ENCODE measurements at regions not wholly inside any gene's neighbourhood (a gene's known extent, or its start where the extent isn't known, plus 50 kb on each side); places are given as distances from the start of the nearest gene placed in this dataset.
"Not testable (repeated sequence)": the region's sequence is repeated elsewhere in the genome, so short reads cannot be mapped to it uniquely, and the experiment has no call there.

DNA sequence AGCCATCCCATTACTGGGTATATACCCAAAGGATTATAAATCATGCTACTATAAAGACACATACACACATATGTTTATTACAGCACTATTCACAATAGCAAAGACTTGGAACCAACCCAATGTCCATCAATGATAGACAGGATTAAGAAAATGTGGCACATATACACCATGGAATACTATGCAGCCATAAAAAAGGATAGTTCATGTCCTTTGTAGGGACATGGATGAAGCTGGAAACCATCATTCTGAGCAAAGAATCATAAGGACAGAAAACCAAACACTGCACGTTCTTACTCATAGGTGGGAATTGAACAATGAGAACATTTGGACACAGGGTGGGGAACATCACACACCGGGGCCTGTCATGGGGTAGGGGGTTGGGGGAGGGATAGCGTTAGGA is 60.3 kb upstream of the NMU start:
- not testable (repeated sequence) for DNase-seq (ENCODE audit: low spot score)

DNA sequence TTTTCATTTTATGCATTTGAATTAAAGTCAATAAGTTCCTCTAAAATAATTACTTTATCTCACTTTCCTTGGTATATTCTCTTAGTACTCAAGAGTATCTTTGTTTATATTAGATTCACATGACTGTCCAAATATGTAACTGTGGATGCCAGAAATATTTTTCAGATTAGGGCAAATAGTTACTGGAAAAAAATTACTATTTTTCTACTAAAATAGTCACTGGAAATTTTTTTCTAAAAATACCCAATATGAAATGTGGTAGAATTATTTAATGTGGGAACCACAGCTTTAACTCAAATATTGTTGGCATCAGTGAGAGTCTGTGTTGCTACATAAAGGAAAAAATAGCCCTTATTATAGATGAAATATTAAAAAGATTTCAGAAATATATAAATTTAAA is 70.4 kb upstream of the NMU start:
- DNase-seq (ENCODE audit: low spot score): no peak

DNA sequence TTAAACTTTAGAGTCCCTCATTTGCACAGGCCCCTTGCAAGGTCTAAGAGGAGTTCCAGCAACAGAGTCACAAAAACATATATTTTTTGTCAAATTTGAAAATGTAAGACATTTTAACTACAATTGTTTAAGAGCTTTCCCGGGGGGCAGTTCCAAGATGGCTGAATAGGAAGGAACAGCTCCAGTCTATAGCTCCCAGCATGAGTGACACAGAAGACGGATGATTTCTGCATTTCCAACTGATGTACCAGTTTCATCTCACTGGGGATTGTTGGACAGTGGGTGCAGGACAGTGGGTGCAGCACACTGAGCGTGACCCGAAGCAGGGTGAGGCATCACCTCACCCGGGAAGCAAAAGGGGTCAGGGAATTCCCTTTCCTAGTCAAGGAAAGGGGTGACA is 71.4 kb upstream of the NMU start:
- no peak for DNase-seq (ENCODE audit: low spot score)

DNA sequence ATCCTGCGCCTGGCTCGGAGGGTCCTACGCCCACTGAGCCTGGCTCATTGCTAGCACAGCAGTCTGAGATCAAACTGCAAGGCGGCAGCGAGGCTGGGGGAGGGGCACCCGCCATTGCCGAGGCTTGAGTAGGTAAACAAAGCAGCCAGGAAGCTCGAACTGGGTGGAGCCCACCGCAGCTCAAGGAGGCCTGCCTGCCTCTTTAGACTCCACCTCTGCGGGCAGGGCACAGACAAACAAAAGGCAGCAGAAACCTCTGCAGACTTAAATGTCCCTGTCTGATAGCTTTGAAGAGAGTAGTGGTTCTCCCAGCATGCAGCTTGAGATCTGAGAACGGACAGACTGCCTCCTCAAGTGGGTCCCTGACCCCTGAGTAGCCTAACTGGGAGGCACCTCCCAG is 71.9 kb upstream of the NMU start:
- not testable (repeated sequence) for DNase-seq (ENCODE audit: low spot score)

DNA sequence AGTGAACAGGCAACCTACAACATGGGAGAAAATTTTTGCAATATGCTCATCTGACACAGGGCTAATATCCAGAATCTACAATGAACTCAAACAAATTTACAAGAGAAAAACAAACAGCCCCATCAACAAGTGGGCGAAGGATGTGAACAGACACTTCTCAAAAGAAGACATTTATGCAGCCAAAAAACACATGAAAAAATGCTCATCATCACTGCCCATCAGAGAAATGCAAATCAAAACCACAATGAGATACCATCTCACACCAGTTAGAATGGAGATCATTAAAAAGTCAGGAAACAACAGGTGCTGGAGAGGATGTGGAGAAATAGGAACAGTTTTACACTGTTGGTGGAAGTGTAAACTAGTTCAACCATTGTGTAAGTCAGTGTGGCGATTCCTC is 76.7 kb upstream of the NMU start:
- DNase-seq (ENCODE audit: low spot score): not testable (repeated sequence)

DNA sequence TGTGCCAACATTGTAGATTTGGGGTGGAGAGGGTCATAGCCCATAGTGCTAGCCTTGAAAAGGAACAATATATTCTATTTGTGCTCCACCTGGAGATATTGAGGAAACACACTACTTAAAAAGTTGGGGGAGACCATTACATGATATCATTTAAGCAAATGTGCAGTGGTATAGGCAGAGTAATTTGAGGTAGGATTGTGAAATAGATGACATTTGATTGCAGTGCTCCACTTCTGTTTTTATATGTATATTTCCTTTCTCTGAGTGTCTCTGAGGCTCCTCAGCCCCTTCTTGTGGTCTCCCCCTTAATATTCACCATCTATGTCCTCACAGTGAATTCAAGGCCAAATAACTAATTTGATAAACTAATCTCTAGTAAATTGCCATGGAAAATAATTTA is 85.6 kb upstream of the NMU start:
- no peak for DNase-seq (ENCODE audit: low spot score)

DNA sequence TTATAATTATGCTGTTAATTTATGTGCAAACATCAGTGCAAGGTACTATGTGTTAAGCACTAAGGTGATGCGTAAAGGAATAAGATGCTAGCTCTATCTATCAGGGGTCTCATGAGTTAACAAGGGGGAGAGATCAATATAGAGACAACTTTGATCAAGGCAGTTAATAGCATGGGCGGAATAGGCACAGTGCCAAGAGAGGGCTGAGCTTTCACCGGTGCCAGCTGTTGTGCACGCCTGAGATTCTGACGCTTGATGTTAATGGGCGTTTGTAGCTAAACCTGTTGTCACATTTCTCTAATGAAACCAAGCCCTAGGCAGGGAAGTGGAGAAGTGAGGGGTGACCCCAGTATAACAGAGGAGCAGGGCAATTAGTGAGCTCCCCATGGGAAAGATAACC is 86.0 kb upstream of the NMU start:
- no peak for DNase-seq (ENCODE audit: low spot score)

DNA sequence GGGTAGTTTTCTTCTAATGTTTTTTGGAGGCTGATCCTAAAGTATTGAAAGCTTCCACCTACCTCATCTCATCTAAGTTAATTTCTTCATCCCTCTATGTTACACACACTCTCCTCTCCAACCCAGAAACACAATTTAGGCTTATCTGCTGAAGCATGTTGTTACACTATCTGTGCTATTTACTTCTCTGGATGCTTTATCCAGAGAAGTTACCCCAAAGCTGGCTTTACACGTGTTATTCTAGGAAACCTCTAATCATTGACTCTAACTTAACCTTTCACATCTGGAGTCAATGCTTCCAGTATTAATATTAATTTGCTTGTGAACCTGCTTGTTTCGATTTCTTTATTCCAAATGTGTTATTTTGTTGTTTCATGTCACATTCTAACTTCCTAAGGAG is 87.3 kb upstream of the NMU start:
- no peak for DNase-seq (ENCODE audit: low spot score)

DNA sequence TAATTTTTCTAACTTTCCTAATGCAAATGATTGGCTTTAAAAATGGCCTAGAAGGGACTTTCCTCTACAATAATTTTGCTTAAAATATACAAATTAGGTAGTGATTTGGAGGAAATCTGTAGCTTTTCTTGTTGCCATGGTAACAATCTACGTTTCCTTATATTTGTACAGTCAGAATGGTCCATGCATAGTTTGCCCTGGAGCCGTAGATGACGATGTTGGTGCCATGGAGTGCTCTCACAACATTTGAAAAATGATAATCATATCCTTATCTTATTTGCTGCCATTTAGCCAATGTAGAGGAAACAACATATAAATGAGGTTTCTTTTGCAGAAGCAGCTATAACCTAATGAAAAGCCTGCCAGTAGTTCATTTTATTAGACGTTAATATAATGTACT is 89.0 kb upstream of the NMU start:
- DNase-seq (ENCODE audit: low spot score): no peak

DNA sequence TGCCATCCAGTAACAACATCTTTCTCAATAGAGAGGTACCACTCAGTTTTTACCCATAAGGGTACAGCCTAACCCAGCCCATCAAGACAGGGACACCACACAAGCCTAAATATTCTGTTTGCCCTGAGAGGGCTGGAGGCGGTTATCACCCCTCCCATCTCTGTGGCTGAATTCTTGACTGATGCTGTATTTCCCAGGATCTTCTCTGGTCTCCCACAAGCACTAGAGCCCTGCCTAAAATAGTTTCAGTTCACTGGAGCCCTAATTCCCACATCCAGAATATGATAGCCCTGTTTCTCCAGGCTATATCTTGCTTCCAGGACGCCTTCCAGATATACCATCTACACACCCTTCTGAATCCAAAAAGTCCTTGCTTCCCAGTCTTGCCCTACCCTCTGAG is 91.6 kb upstream of the NMU start:
- DNase-seq (ENCODE audit: low spot score): peak; percentile 16

DNA sequence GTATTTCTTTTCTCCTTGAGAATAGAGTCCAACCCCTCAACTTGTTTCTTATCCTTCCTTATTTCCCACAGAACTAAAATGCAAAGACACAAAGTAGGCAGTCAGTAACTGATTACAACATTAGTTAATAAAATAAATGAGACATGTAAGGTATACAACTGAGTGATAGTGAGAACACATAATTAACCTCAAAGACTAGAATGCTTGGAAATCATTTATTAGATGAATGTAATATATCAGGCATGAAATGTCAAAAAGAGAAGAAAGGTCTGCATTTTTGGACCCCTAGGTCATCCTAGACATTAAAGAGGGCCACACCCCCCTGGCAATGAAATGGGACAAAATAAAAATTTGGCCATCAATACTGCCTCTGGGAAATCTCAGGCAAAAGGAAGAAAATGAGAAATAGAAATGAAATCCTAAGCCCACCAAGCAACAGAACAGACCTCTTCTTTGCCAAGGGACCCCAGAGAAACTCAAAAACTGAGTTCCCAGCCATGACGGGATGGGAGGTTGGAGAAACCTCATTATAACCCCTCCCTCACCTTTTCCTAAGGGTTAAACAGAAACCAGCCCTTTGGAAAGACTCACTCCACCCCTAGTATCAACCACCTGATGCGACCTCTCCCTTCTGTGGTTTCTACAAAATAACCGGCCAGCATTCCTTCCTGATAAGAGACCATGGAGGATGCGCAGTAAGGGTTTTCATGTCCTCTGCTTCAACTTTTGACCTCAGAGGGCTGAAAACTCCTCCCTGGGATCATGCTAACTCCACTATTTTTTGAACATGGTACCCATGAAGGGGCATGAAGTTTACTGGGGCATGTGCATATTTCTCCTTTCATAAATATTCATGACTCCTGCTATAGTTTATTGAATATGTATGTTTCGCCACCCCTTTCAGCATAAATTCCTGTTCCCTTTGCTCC is 90.0 kb upstream of the EXOC1L start:
- DNase-seq (ENCODE audit: low spot score): no peak

DNA sequence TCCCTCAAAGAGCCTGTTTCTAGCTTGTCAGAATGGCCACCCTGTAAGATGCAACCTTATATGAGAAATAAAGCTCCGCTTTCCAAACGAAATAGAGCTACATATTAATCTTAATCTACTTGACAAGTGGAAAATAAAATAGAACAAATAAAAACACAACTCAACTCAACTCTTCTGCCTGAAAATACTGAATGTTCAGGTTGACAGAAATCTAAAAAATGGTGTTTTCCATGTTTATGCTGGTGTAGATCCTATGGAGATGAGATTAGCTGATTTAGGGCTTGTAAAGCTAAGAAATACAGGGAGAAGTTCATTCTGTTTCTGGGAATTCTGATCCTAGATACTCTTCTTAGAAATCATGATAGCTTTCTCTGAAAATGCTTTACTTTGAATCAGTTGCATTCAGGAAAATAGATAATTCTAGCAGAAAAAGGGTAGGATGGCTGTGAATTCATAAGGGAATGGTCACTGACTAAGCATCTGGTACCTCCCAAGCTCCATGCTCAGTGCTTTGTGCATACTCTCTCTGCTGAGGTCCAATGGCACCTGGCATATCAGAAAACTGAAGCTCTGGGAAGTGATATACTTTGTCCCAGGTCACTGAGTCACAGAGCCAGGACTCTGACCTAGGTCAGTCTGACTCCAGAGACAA is 89.2 kb upstream of the EXOC1L start:
- DNase-seq (ENCODE audit: low spot score): no peak

DNA sequence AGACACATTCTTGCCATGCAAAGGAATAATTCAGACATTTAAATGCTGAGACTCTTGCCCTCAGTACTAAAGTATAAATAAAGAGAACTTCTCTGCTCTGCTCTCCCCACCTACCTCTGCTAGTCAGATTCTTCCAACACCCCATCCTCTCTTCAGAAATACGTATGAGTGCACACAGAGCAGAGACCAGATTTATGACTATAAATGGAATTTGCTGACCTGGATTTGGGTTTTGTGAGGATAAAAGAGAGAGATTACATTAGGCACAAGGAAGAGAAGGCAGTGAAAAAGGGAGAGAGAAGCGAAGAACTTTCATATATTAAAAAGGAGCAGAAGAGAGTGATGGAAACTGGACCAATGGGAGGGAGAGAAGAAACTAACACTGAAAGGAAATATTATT is 87.6 kb upstream of the EXOC1L start:
- no peak for DNase-seq (ENCODE audit: low spot score)

DNA sequence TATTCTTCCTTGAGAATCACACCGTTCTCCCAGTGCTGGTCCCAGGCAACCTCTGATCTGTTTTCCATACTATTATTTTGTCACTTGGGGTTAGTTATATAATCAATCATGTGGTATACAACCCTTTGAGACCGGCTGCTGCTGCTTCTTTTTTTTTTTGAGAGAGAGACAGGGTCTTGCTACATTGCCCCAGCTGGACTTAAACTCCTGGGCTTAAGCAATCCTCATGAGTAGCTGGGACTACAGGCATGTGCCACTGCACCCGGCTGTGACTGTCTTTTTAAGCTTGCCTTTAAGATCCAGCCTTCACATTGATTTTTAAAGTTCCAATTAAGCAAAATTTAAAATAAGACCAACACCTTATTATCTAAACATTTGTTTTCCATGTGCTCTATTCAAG is 86.7 kb upstream of the EXOC1L start:
- no peak for DNase-seq (ENCODE audit: low spot score)

DNA sequence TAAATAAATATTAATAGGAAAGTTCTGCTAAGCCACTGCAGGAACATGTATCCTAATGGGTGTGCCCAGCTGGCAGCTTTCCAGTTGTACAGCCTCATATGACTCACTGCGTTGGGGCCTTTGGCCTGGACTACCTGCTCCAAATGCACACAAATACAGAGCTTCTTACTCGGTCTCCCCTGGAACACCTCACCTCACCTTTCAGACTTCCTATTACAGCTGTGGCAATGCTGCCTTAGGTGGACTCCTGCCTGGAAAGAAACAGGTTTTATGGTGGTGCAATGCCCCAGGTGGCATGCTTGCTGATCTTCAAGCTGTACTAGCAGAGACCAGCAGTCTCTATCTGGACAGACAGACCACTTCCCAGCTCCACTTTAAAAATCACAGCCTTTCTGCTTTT is 85.7 kb upstream of the EXOC1L start:
- DNase-seq (ENCODE audit: low spot score): peak; percentile 29

DNA sequence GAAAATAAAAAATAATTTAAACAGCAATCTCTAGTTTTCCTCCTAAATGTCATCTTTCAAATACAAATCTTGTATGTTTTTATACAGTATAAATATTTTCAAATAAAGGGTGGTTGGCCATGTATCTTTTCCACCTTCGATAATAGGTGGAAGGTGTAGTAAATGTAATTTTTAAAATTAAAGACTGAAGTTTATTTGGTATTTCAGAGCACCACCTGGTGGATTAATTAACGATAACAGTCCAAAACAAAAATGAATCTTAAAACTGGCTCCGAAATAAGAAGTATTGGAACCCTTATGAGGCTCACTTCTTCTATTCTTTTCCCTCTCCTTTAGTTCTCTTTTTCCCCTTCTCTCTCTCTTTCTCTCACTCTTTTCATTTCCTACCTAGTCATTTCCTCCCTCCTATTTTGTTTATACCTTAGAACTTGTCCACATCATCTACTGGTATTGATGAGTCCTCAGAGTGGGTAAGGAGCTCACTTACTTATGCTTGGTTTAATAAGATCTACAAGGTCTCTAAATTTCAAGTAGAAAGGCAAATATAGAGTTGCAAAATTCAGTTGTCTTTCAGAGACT is 82.9 kb upstream of the EXOC1L start:
- no peak for DNase-seq (ENCODE audit: low spot score)

DNA sequence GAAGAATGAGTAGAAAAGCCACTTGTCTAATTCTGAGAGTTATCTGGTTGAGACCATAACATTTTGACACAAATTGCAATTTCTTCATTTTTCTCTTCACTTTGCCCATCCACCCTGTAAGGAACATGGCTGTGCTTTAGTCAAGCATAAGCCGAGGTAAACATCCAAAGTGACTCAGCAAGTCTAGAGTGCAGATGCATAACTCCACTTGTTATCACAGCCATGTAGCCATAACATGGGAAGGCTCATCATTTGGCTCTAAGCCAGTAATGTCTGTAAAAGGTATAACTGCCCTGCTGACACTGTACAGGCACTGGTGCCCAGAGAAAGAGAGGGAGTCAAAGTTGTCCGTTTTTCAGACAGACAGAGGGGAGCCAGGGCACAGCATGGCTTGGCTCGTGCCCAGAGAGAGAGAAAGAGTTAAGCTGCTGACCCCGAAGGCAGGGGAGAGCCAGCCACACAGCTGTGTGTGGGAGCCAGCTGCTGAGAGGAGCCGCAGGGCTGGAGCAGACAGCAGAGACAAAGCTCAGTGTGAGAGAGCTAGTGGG is 76.9 kb upstream of the EXOC1L start:
- DNase-seq (ENCODE audit: low spot score): no peak

DNA sequence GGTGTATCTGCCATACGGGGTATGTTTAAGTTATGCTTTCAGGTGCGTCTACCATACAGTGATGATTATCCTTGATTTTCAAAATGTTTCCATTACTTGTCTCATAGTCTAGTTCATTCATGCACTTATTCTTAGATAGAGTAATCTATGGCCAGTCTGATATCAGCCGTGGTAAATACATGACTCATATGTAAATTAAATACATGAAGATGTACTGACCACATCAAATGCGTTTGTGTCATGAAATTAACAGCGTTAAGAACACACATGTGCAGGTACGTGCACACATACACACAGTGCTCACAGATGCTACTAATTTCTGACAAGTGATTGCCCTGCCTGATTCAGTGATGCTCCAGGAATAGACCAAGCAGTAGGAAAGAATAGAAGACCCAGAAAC is 75.2 kb upstream of the EXOC1L start:
- DNase-seq (ENCODE audit: low spot score): no peak

DNA sequence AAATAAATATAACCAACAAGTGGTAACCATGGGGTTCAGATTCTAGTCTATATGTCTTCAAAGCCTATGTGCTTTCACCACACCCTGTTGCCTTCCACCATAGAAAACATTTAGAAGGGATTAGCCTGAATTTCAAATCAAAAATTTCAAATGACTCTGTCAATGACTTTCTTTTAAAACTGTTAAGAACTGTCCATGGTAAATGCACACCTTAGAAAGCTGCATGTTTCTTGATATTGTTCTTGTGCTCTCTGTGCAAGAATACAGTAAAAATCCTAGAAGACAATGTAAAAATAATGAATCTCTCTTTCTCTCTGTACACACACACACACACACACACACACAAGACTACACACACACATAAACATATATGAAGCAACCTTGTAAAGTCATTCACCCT is 74.6 kb upstream of the EXOC1L start:
- no peak for DNase-seq (ENCODE audit: low spot score)

DNA sequence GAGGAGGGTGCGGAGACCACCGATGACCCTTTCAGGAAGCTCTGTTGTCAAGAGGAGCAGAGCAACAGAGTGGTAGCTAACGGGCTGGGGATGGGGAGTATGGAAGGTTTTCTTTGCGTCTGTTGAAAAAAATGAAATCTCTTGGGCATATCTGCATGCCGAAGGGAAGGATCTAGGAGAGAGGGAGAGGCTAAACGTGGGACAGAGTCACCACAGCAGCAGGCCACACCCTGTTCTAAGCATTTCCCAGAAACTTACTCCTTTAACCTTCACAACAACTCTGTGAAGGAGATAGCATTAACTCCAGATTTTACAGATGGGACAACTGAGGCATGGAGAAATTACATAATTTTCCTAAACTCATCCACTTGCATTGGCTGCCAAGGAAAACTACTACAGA is 71.8 kb upstream of the EXOC1L start:
- no peak for DNase-seq (ENCODE audit: low spot score)

DNA sequence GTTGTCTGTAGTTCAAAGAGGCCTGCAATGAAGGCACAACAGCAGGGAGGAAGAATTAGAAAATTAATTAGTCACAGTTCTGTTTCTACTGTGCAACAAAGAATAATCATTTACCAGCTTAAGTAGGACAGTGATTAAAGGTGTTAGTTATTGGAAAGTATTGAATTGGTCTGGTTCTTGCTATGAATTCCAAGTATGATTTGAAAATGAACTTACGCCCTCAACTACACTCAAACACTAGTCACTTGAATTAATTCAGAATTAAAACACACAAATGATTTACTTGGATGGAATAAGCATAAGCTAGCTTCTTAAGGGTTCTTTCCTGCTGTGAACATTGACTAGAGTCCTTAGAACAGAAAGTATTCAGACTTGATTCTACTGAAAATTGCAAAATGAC is 69.9 kb upstream of the EXOC1L start:
- DNase-seq (ENCODE audit: low spot score): no peak

DNA sequence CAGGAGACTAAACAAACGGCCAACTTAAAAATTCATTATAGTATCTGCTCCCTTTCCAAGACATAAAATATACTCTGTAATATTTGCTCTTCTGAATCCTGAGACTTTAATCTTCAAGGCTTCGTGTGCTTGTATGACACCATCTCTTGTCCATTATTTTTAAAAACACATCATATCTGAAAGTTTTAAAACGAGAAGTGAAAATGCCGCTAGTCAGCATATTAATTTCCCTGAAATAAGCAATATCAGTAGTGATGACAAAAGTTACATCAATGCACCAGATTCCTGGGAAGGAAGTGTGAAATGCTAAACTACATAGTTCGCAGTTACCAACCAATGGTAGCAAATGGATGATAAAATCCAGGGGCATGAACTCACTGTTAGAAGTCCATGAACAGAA is 66.8 kb upstream of the EXOC1L start:
- DNase-seq (ENCODE audit: low spot score): no peak

DNA sequence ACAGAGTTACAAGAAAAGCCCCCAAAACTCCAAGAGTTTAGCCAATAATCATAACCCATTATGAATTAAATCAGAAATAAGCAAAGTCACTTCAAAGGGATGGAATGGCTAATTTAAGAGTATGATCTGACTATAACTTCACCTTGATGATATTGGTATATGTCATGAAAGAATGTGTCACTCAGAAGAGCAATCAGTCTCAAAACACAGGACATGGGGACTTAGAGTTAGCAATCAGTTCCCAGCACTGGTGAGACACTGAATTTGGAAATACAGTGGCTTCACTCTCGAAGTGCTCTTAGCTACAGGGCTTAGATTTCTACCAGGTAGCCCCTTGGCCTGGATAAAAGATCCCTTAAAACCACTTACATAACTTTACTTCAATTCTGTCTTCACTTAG is 65.7 kb upstream of the EXOC1L start:
- no peak for DNase-seq (ENCODE audit: low spot score)

Data from AG20443 (cell line).